ENCODE measurements at regions not wholly inside any gene's neighbourhood (a gene's known extent, or its start where the extent isn't known, plus 50 kb on each side); places are given as distances from the start of the nearest gene placed in this dataset.

- ATAC-seq (replicated peaks in 1 of 2) (no peak), DNase-seq (no peak)
- Mint-ChIP-seq H3K27ac (no peak overlapping the region), H3K36me3 (ENCODE audit: insufficient read depth in 2 of 2) (no peaks in the 10 kb centered on the region), H3K4me3 (no peak overlapping the region), H3K4me1 (ENCODE audit: low read depth) (no peaks in the 10 kb centered on the region), H3K9me3 (no peaks in the 10 kb centered on the region), H3K27me3 (ENCODE audit: low read depth) (no peaks in the 10 kb centered on the region)
Measured at GRCh38 chr2:23015651-23016200, 369.3 kb upstream of the KLHL29 start.

- Mint-ChIP-seq H3K9me3 (no peaks in the 10 kb centered on the region), H3K27ac (no peak overlapping the region), H3K4me1 (ENCODE audit: low read depth) (no peaks in the 10 kb centered on the region), H3K36me3 (ENCODE audit: insufficient read depth in 2 of 2) (no peaks in the 10 kb centered on the region), H3K4me3 (no peak overlapping the region), H3K27me3 (ENCODE audit: low read depth) (no peaks in the 10 kb centered on the region)
- DNase-seq (no peak), ATAC-seq (replicated peaks in 1 of 2) (no peak)
Measured at GRCh38 chr2:23019476-23019875, 365.5 kb upstream of the KLHL29 start.

- Mint-ChIP-seq H3K36me3 (ENCODE audit: insufficient read depth in 2 of 2) (no peaks in the 10 kb centered on the region), H3K27ac (no peak overlapping the region)
Measured at GRCh38 chr2:23020659-23021058, 364.3 kb upstream of the KLHL29 start.

GRCh38 chr2:23021311-23022120 lies 363.5 kb upstream of the KLHL29 start:
- ATAC-seq (replicated peaks in 1 of 2) (no peak), DNase-seq (no peak)
- H3K27me3 Mint-ChIP-seq (ENCODE audit: low read depth), result no peaks in the 10 kb centered on the region
- H3K4me1 Mint-ChIP-seq (ENCODE audit: low read depth), result no peaks in the 10 kb centered on the region
- no peak overlapping the region for H3K27ac Mint-ChIP-seq
- H3K36me3 Mint-ChIP-seq (ENCODE audit: insufficient read depth in 2 of 2), result no peaks in the 10 kb centered on the region
- H3K9me3 Mint-ChIP-seq, result no peaks in the 10 kb centered on the region
- no peak overlapping the region for H3K4me3 Mint-ChIP-seq

More at GRCh38 chr2:23020659-23021058, 364.3 kb upstream of the KLHL29 start:
- Mint-ChIP-seq H3K4me3 (no peak overlapping the region), H3K4me1 (ENCODE audit: low read depth) (no peaks in the 10 kb centered on the region), H3K27me3 (ENCODE audit: low read depth) (no peaks in the 10 kb centered on the region), H3K9me3 (no peaks in the 10 kb centered on the region)
- DNase-seq (no peak), ATAC-seq (replicated peaks in 1 of 2) (no peak)

- Mint-ChIP-seq H3K27ac (no peak overlapping the region), H3K36me3 (ENCODE audit: insufficient read depth in 2 of 2) (no peaks in the 10 kb centered on the region), H3K27me3 (ENCODE audit: low read depth) (no peaks in the 10 kb centered on the region), H3K4me1 (ENCODE audit: low read depth) (no peaks in the 10 kb centered on the region), H3K9me3 (no peaks in the 10 kb centered on the region), H3K4me3 (no peak overlapping the region)
- DNase-seq, result no peak
- ATAC-seq (replicated peaks in 1 of 2), result no peak
Measured at GRCh38 chr2:23023722-23024121, 361.3 kb upstream of the KLHL29 start.

- H3K27me3 Mint-ChIP-seq (ENCODE audit: low read depth), result peaks cover 3% of the 10 kb centered on the region
- no peaks in the 10 kb centered on the region for H3K9me3 Mint-ChIP-seq
- no peak overlapping the region for H3K4me3 Mint-ChIP-seq
- H3K36me3 Mint-ChIP-seq (ENCODE audit: insufficient read depth in 2 of 2), result no peaks in the 10 kb centered on the region
- no peak overlapping the region for H3K27ac Mint-ChIP-seq
- DNase-seq (no peak), ATAC-seq (replicated peaks in 1 of 2) (no peak)
- no peaks in the 10 kb centered on the region for H3K4me1 Mint-ChIP-seq (ENCODE audit: low read depth)
Measured at GRCh38 chr2:23026671-23027070, 358.3 kb upstream of the KLHL29 start.

GRCh38 chr2:23027396-23027795 lies 357.6 kb upstream of the KLHL29 start:
- no peak overlapping the region for H3K27ac Mint-ChIP-seq
- H3K4me1 Mint-ChIP-seq (ENCODE audit: low read depth), result no peaks in the 10 kb centered on the region
- H3K27me3 Mint-ChIP-seq (ENCODE audit: low read depth), result peaks cover 7% of the 10 kb centered on the region
- DNase-seq, result no peak
- no peak for ATAC-seq (replicated peaks in 1 of 2)
- H3K36me3 Mint-ChIP-seq (ENCODE audit: insufficient read depth in 2 of 2), result no peaks in the 10 kb centered on the region
- H3K9me3 Mint-ChIP-seq, result no peaks in the 10 kb centered on the region
- H3K4me3 Mint-ChIP-seq, result no peak overlapping the region

GRCh38 chr2:23028106-23028505 lies 356.9 kb upstream of the KLHL29 start:
- no peak for ATAC-seq (replicated peaks in 1 of 2)
- H3K36me3 Mint-ChIP-seq (ENCODE audit: insufficient read depth in 2 of 2), result no peaks in the 10 kb centered on the region
- DNase-seq, result no peak
- H3K9me3 Mint-ChIP-seq, result no peaks in the 10 kb centered on the region
- H3K27me3 Mint-ChIP-seq (ENCODE audit: low read depth), result peaks cover 7% of the 10 kb centered on the region
- H3K4me1 Mint-ChIP-seq (ENCODE audit: low read depth), result no peaks in the 10 kb centered on the region
- H3K27ac Mint-ChIP-seq, result no peak overlapping the region
- H3K4me3 Mint-ChIP-seq, result no peak overlapping the region

- no peak for DNase-seq
- no peaks in the 10 kb centered on the region for H3K9me3 Mint-ChIP-seq
- H3K27ac Mint-ChIP-seq, result no peak overlapping the region
- no peak overlapping the region for H3K4me3 Mint-ChIP-seq
- no peaks in the 10 kb centered on the region for H3K4me1 Mint-ChIP-seq (ENCODE audit: low read depth)
- peaks cover 7% of the 10 kb centered on the region for H3K27me3 Mint-ChIP-seq (ENCODE audit: low read depth)
- H3K36me3 Mint-ChIP-seq (ENCODE audit: insufficient read depth in 2 of 2), result no peaks in the 10 kb centered on the region
- no peak for ATAC-seq (replicated peaks in 1 of 2)
Measured at GRCh38 chr2:23029111-23029510, 355.9 kb upstream of the KLHL29 start.

- DNase-seq, result no peak
- no peaks in the 10 kb centered on the region for H3K36me3 Mint-ChIP-seq (ENCODE audit: insufficient read depth in 2 of 2)
- no peaks in the 10 kb centered on the region for H3K4me1 Mint-ChIP-seq (ENCODE audit: low read depth)
- peaks cover 7% of the 10 kb centered on the region for H3K27me3 Mint-ChIP-seq (ENCODE audit: low read depth)
- ATAC-seq (replicated peaks in 1 of 2), result no peak
- no peak overlapping the region for H3K27ac Mint-ChIP-seq
- no peak overlapping the region for H3K4me3 Mint-ChIP-seq
- no peaks in the 10 kb centered on the region for H3K9me3 Mint-ChIP-seq
Measured at GRCh38 chr2:23029951-23030350, 355.0 kb upstream of the KLHL29 start.

GRCh38 chr2:23034996-23035395 lies 350.0 kb upstream of the KLHL29 start:
- Mint-ChIP-seq H3K27ac (no peak overlapping the region), H3K36me3 (ENCODE audit: insufficient read depth in 2 of 2) (no peaks in the 10 kb centered on the region), H3K4me1 (ENCODE audit: low read depth) (no peaks in the 10 kb centered on the region), H3K9me3 (no peaks in the 10 kb centered on the region), H3K4me3 (no peak overlapping the region), H3K27me3 (ENCODE audit: low read depth) (peaks cover 7% of the 10 kb centered on the region)
- DNase-seq (no peak), ATAC-seq (replicated peaks in 1 of 2) (no peak)

- no peak overlapping the region for H3K27ac Mint-ChIP-seq
- no peaks in the 10 kb centered on the region for H3K9me3 Mint-ChIP-seq
- DNase-seq (no peak), ATAC-seq (replicated peaks in 1 of 2) (no peak)
- no peaks in the 10 kb centered on the region for H3K36me3 Mint-ChIP-seq (ENCODE audit: insufficient read depth in 2 of 2)
- H3K27me3 Mint-ChIP-seq (ENCODE audit: low read depth), result peaks cover 5% of the 10 kb centered on the region
- no peaks in the 10 kb centered on the region for H3K4me1 Mint-ChIP-seq (ENCODE audit: low read depth)
- no peak overlapping the region for H3K4me3 Mint-ChIP-seq
Measured at GRCh38 chr2:23036629-23037028, 348.4 kb upstream of the KLHL29 start.

- no peaks in the 10 kb centered on the region for H3K9me3 Mint-ChIP-seq
- ATAC-seq (replicated peaks in 1 of 2), result no peak
- no peaks in the 10 kb centered on the region for H3K27me3 Mint-ChIP-seq (ENCODE audit: low read depth)
- H3K36me3 Mint-ChIP-seq (ENCODE audit: insufficient read depth in 2 of 2), result no peaks in the 10 kb centered on the region
- H3K4me3 Mint-ChIP-seq, result no peak overlapping the region
- H3K4me1 Mint-ChIP-seq (ENCODE audit: low read depth), result no peaks in the 10 kb centered on the region
- no peak for DNase-seq
- no peak overlapping the region for H3K27ac Mint-ChIP-seq
Measured at GRCh38 chr2:23037596-23037995, 347.4 kb upstream of the KLHL29 start.

- H3K36me3 Mint-ChIP-seq (ENCODE audit: insufficient read depth in 2 of 2), result no peaks in the 10 kb centered on the region
- peaks cover 0 to 1% of the 10 kb centered on the region in 2 donors for H3K9me3 Mint-ChIP-seq
- H3K27ac Mint-ChIP-seq, result no peak overlapping the region
- H3K27me3 Mint-ChIP-seq (ENCODE audit: low read depth), result no peaks in the 10 kb centered on the region
- H3K4me3 Mint-ChIP-seq, result no peak overlapping the region
- no peaks in the 10 kb centered on the region for H3K4me1 Mint-ChIP-seq (ENCODE audit: low read depth)
- DNase-seq (no peak), ATAC-seq (replicated peaks in 1 of 2) (no peak)
Measured at GRCh38 chr2:23041443-23041842, 343.5 kb upstream of the KLHL29 start.

Measured in activated T-cell treated with anti-CD3 and anti-CD28 coated beads, Interleukin-2, amount 50 U/mL, for 72 hours (primary cell).